ENCODE measurements at regions not wholly inside any gene's neighbourhood (a gene's known extent, or its start where the extent isn't known, plus 50 kb on each side); places are given as distances from the start of the nearest gene placed in this dataset.

- DNase-seq (ENCODE audit: low read depth in 2 of 2) = peak; percentile 69 to 94
These were observed 301.7 kb upstream of the ZFP64 start for GRCh38 chr20:52493171-52493721.

- peak in 1 of 2 donors; percentile 97 for DNase-seq (ENCODE audit: low read depth in 2 of 2)
These were observed 299.3 kb upstream of the ZFP64 start for GRCh38 chr20:52490711-52491430.

- no peak for DNase-seq (ENCODE audit: low read depth in 2 of 2)
These were observed 292.9 kb upstream of the ZFP64 start for GRCh38 chr20:52484438-52484837.

GRCh38 chr20:52483382-52483781 lies 291.8 kb upstream of the ZFP64 start:
- no peak for DNase-seq (ENCODE audit: low read depth in 2 of 2)

- peak in 1 of 2 donors; percentile 29 for DNase-seq (ENCODE audit: low read depth in 2 of 2)
These were observed 290.5 kb upstream of the ZFP64 start for GRCh38 chr20:52482044-52482443.

- DNase-seq (ENCODE audit: low read depth in 2 of 2) = peak; percentile 74 to 89
These were observed 289.9 kb upstream of the ZFP64 start for GRCh38 chr20:52481443-52481842.

- no peak for DNase-seq (ENCODE audit: low read depth in 2 of 2)
These were observed 284.6 kb upstream of the ZFP64 start for GRCh38 chr20:52476074-52476750.

- DNase-seq (ENCODE audit: low read depth in 2 of 2) = no peak
These were observed 281.6 kb upstream of the ZFP64 start for GRCh38 chr20:52473186-52473585.

- no peak for DNase-seq (ENCODE audit: low read depth in 2 of 2)
These were observed 279.0 kb upstream of the ZFP64 start for GRCh38 chr20:52470561-52470960.

GRCh38 chr20:52469128-52469527 lies 277.5 kb upstream of the ZFP64 start:
- DNase-seq (ENCODE audit: low read depth in 2 of 2) = no peak

GRCh38 chr20:52465991-52466390 lies 274.4 kb upstream of the ZFP64 start:
- no peak for DNase-seq (ENCODE audit: low read depth in 2 of 2)

GRCh38 chr20:52461582-52461981 lies 270.0 kb upstream of the ZFP64 start:
- no peak for DNase-seq (ENCODE audit: low read depth in 2 of 2)

GRCh38 chr20:52459150-52459549 lies 267.6 kb upstream of the ZFP64 start:
- DNase-seq (ENCODE audit: low read depth in 2 of 2) = no peak

- no peak for DNase-seq (ENCODE audit: low read depth in 2 of 2)
These were observed 266.2 kb upstream of the ZFP64 start for GRCh38 chr20:52457826-52458225.

GRCh38 chr20:52454660-52455059 lies 263.1 kb upstream of the ZFP64 start:
- DNase-seq (ENCODE audit: low read depth in 2 of 2) = no peak

- no peak for DNase-seq (ENCODE audit: low read depth in 2 of 2)
These were observed 257.1 kb upstream of the ZFP64 start for GRCh38 chr20:52448513-52449232.

GRCh38 chr20:52447225-52447551 lies 255.6 kb upstream of the ZFP64 start:
- DNase-seq (ENCODE audit: low read depth in 2 of 2) = no peak

- peak in 1 of 2 donors; percentile 31 for DNase-seq (ENCODE audit: low read depth in 2 of 2)
These were observed 255.0 kb upstream of the ZFP64 start for GRCh38 chr20:52446421-52447224.

- DNase-seq (ENCODE audit: low read depth in 2 of 2) = no peak
These were observed 252.9 kb upstream of the ZFP64 start for GRCh38 chr20:52444455-52444854.

- DNase-seq (ENCODE audit: low read depth in 2 of 2) = no peak
These were observed 252.3 kb upstream of the ZFP64 start for GRCh38 chr20:52443874-52444273.

GRCh38 chr20:52441710-52442109 lies 250.1 kb upstream of the ZFP64 start:
- DNase-seq (ENCODE audit: low read depth in 2 of 2) = no peak

- no peak for DNase-seq (ENCODE audit: low read depth in 2 of 2)
These were observed 247.8 kb upstream of the ZFP64 start for GRCh38 chr20:52439375-52439774.

All from dermis microvascular lymphatic vessel endothelial cell (primary cell).